AG04450 (cell line): ENCODE measurements at regions not wholly inside any gene's neighbourhood (a gene's known extent, or its start where the extent isn't known, plus 50 kb on each side); places are given as distances from the start of the nearest gene placed in this dataset.

Source experiments
- CTCF ChIA-PET: fragments of 300-600, 350-600 bp; formaldehyde crosslinking; extraction: SDS; loops from one replicate; lab custom pipeline; 2022; ENCODE audit warnings: antibody characterized with exemption, inconsistent platforms; lab: Charles Lee
- POLR2A ChIA-PET: fragments of 350-600 bp; formaldehyde crosslinking; extraction: SDS; loops from one replicate; lab custom pipeline; 2021; ENCODE audit warnings: antibody characterized with exemption, inconsistent platforms; lab: Yijun Ruan, JAX
- DNase-seq: peaks from one replicate; pipeline ENCODE4 v3.0.0-alpha.2; 2011; ENCODE audit warnings: low read depth, low spot score
- H3K27ac ChIP-seq: one replicate; pipeline ENCODE4 v1.5.1; 2012; ENCODE audit warnings: low read depth, low read length, control low read depth
- H3K27me3 ChIP-seq: one replicate; pipeline ENCODE4 v1.6.0; 2012; ENCODE audit warnings: low read length; ENCODE audit not compliant: control insufficient read depth, insufficient read depth
- H3K4me3 ChIP-seq: 2 replicates; pipeline ENCODE4 v1.5.1; 2011; ENCODE audit warnings: mild to moderate bottlenecking, low read depth, low read length, control low read depth
- H3K9me3 ChIP-seq: 2 replicates; pipeline ENCODE4 v1.5.1; 2012; ENCODE audit warnings: low read length; ENCODE audit not compliant: control insufficient read depth, insufficient read depth
- CTCF ChIP-seq: IDR thresholded peaks from 2 replicates; pipeline ENCODE4 v1.5.1; 2011; ENCODE audit warnings: low read depth, low read length, control low read depth, inconsistent platforms

GRCh38 chr12:105970885-105971284 is 167.9 kb downstream of the NUAK1 start:
- no peaks in the 10 kb centered on the region; the same call in 1 of the 2 replicates for H3K9me3 ChIP-seq
- no peak for DNase-seq
- no peak for TF ChIP-seq CTCF
- no peaks in the 10 kb centered on the region for H3K27me3 ChIP-seq
- H3K4me3 ChIP-seq, result no peak overlapping the region
- H3K27ac ChIP-seq, result no peak overlapping the region
- CTCF ChIA-PET, result no interaction called here
- POLR2A ChIA-PET, result no interaction called here

DNA sequence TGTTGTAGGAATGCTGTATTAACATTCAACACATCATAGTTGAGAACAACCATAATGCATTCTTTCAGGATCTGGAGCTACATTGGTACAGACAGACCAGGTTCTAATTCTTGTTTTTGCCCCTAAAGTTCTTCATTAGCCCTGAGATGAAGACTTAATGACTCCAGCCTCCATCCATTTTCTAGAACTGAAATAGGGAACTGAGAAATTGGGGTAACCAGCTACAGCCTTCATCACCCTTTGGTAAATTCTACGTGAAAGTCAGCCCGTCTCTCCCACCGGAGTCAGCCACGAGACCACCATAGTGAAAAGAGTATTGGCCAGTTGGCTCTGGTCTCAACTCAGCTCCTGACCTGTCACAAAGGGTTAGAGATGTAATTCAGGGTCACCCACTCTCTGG is 164.0 kb downstream of the NUAK1 start:
- Histone ChIP-seq H3K9me3 (no peaks in the 10 kb centered on the region; the same call in 1 of the 2 replicates), H3K27ac (no peak overlapping the region), H3K27me3 (no peaks in the 10 kb centered on the region), H3K4me3 (no peak overlapping the region)
- no peak for TF ChIP-seq CTCF
- DNase-seq, result no peak
- POLR2A ChIA-PET, result no interaction called here
- CTCF ChIA-PET, result interaction anchor here (0.9 kb wide), 1 partner anchor 269 kb away, joined by 3 read pairs; no protein-coding TSS in a partner anchor

GRCh38 chr12:105975351-105975750 is 163.4 kb downstream of the NUAK1 start:
- H3K27ac ChIP-seq, result no peak overlapping the region
- no peaks in the 10 kb centered on the region; the same call in 1 of the 2 replicates for H3K9me3 ChIP-seq
- no peaks in the 10 kb centered on the region for H3K27me3 ChIP-seq
- no peak for DNase-seq
- ChIA-PET CTCF (no interaction called here), POLR2A (no interaction called here)
- no peak overlapping the region for H3K4me3 ChIP-seq
- TF ChIP-seq CTCF, result no peak

DNA sequence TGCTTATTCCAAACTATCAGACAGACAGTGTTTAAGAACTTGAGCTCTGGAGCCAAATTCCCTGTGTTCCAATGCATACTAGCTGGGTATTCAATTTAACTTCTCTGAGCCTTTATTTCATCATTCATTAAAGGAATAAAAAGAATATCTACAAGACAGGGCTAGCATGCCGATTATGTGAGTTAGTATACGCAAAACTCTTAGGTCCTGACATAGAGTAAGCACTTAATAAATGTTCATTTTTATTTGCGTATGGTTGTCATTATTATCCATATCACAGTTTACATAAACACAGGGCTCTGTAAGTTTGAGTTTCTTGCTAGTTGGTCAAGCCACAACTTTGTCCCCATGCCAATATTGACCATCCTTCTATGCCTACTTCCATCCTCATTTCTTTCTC is 161.5 kb downstream of the NUAK1 start:
- H3K27me3 ChIP-seq, result no peaks in the 10 kb centered on the region
- DNase-seq, result no peak
- ChIA-PET CTCF (interaction anchor here (0.9 kb wide), 2 partner anchors 159 to 272 kb away, joined by 3 to 4 read pairs; no protein-coding TSS in a partner anchor), POLR2A (interaction anchor here (1.1 to 1.6 kb wide), 5 partner anchors 10 to 97 kb away, joined by 3 to 8 read pairs (median 5); no protein-coding TSS in a partner anchor)
- no peak for TF ChIP-seq CTCF
- no peaks in the 10 kb centered on the region; the same call in 1 of the 2 replicates for H3K9me3 ChIP-seq
- peak overlapping the region; percentile 60 for H3K27ac ChIP-seq
- H3K4me3 ChIP-seq, result no peak overlapping the region

DNA sequence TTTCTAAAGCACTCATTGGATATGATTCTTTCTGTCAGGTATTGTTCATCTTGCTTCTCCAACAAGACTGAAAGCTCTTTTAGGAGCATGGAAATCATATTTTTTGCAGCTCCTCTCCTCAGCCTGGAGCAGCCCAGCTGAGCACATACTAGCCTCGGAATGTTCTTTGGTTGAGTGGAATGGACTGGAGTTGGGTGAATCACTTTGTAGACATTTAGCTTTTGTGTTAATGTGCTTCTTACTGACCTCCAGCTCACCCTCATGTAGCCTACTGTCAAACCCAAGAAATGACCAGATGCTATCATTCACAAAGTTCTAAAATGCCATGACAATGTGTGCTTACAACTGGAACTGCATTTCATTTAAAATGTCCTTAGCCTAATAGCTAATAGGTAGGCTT is 161.1 kb downstream of the NUAK1 start:
- CTCF ChIA-PET, result interaction anchor here (0.9 to 1.4 kb wide), 2 partner anchors 159 to 272 kb away, joined by 3 to 6 read pairs; no protein-coding TSS in a partner anchor
- no peak for TF ChIP-seq CTCF
- Histone ChIP-seq H3K4me3 (no peak overlapping the region), H3K27ac (peak overlapping the region; percentile 60), H3K27me3 (no peaks in the 10 kb centered on the region), H3K9me3 (no peaks in the 10 kb centered on the region; the same call in 1 of the 2 replicates)
- peak; percentile 74 for DNase-seq
- POLR2A ChIA-PET, result interaction anchor here (0.7 to 1.6 kb wide), 7 partner anchors 10 to 107 kb away, joined by 3 to 8 read pairs (median 5); no protein-coding TSS in a partner anchor
